ENCODE measurements at regions not wholly inside any gene's neighbourhood (a gene's known extent, or its start where the extent isn't known, plus 50 kb on each side); places are given as distances from the start of the nearest gene placed in this dataset.

GRCh38 chr2:120430957-120431356 is 85.0 kb downstream of the INHBB start:
- TF ChIP-seq CTCF (IDR thresholded peaks at IDR 0.05; ENCODE audit: extremely low read depth, low read depth, low read length), result no peak
- Histone ChIP-seq H3K79me2 (ENCODE audit: insufficient read depth, low read length) (no peaks in the 10 kb centered on the region), H2AFZ (ENCODE audit: low read length) (no peak overlapping the region), H3K27me3 (ENCODE audit: insufficient read depth, low read length) (peaks cover 39% of the 10 kb centered on the region), H3K4me2 (ENCODE audit: insufficient read depth, low read length) (no peak overlapping the region), H3K36me3 (ENCODE audit: insufficient read depth, low read length) (no peaks in the 10 kb centered on the region), H3K9me3 (ENCODE audit: low read depth, low read length) (no peaks in the 10 kb centered on the region), H4K20me1 (ENCODE audit: insufficient read depth, low read length) (no peaks in the 10 kb centered on the region), H3K4me3 (ENCODE audit: insufficient read depth, low read length) (no peak overlapping the region), H3K4me1 (ENCODE audit: insufficient read depth, low read length) (no peaks in the 10 kb centered on the region), H3K27ac (ENCODE audit: low read depth, low read length) (no peak overlapping the region)
- no peak for DNase-seq (ENCODE audit: insufficient read length, low spot score, missing footprints)

GRCh38 chr2:120431386-120432292 is 85.7 kb downstream of the INHBB start:
- H3K79me2 ChIP-seq (ENCODE audit: insufficient read depth, low read length), result no peaks in the 10 kb centered on the region
- H3K27ac ChIP-seq (ENCODE audit: low read depth, low read length), result no peak overlapping the region
- H3K27me3 ChIP-seq (ENCODE audit: insufficient read depth, low read length), result peaks cover 32% of the 10 kb centered on the region
- no peak overlapping the region for H3K4me3 ChIP-seq (ENCODE audit: insufficient read depth, low read length)
- no peaks in the 10 kb centered on the region for H3K9me3 ChIP-seq (ENCODE audit: low read depth, low read length)
- no peak overlapping the region for H2AFZ ChIP-seq (ENCODE audit: low read length)
- no peaks in the 10 kb centered on the region for H3K4me1 ChIP-seq (ENCODE audit: insufficient read depth, low read length)
- DNase-seq (ENCODE audit: insufficient read length, low spot score, missing footprints), result peak; percentile 61
- H3K36me3 ChIP-seq (ENCODE audit: insufficient read depth, low read length), result no peaks in the 10 kb centered on the region
- no peaks in the 10 kb centered on the region for H4K20me1 ChIP-seq (ENCODE audit: insufficient read depth, low read length)
- no peak for TF ChIP-seq CTCF (IDR thresholded peaks at IDR 0.05; ENCODE audit: extremely low read depth, low read depth, low read length)
- no peak overlapping the region for H3K4me2 ChIP-seq (ENCODE audit: insufficient read depth, low read length)

- H3K4me1 ChIP-seq (ENCODE audit: insufficient read depth, low read length), result no peaks in the 10 kb centered on the region
- H3K4me2 ChIP-seq (ENCODE audit: insufficient read depth, low read length), result no peak overlapping the region
- no peaks in the 10 kb centered on the region for H3K79me2 ChIP-seq (ENCODE audit: insufficient read depth, low read length)
- TF ChIP-seq CTCF (IDR thresholded peaks at IDR 0.05; ENCODE audit: extremely low read depth, low read depth, low read length), result no peak
- H3K4me3 ChIP-seq (ENCODE audit: insufficient read depth, low read length), result no peak overlapping the region
- peak; percentile 69 for DNase-seq (ENCODE audit: insufficient read length, low spot score, missing footprints)
- H3K27me3 ChIP-seq (ENCODE audit: insufficient read depth, low read length), result peaks cover 26% of the 10 kb centered on the region
- no peak overlapping the region for H3K27ac ChIP-seq (ENCODE audit: low read depth, low read length)
- H3K36me3 ChIP-seq (ENCODE audit: insufficient read depth, low read length), result no peaks in the 10 kb centered on the region
- H2AFZ ChIP-seq (ENCODE audit: low read length), result no peak overlapping the region
- H4K20me1 ChIP-seq (ENCODE audit: insufficient read depth, low read length), result no peaks in the 10 kb centered on the region
- no peaks in the 10 kb centered on the region for H3K9me3 ChIP-seq (ENCODE audit: low read depth, low read length)
Observed at GRCh38 chr2:120432293-120432975, 86.5 kb downstream of the INHBB start.
